ENCODE measurements at regions not wholly inside any gene's neighbourhood (a gene's known extent, or its start where the extent isn't known, plus 50 kb on each side); places are given as distances from the start of the nearest gene placed in this dataset.

DNA sequence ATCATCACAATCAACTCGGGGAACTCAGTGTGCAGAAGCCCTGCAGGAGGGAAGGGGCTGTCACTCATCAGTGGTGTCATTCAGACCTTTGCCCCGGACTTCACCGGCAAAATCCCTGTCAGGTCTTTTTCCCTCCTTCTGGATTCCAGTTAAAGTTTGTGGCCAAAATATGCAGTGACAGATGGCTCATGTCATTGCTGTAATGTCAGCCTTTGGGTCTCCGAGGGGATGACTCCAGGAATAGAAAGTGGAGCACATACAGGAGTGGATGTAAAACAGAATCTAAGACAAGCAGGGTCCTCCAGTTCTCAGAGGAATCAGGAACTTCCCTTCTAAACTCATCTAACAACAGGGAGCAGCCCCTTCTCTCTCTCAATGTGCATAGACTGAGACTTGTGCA is 130.3 kb upstream of the RASSF8 start:
- Histone ChIP-seq H3K9ac (no peak overlapping the region), H4K20me1 (no peaks in the 10 kb centered on the region), H3K9me3 (replicated peaks in 1 of 11) (no peaks in the 10 kb centered on the region), H3K27ac (no peak overlapping the region), H3K27me3 (no peaks in the 10 kb centered on the region), H3K4me3 (no peak overlapping the region), H3K4me1 (no peaks in the 10 kb centered on the region), H3K36me3 (no peaks in the 10 kb centered on the region), H3K4me2 (no peak overlapping the region)
- TF ChIP-seq Cebpa-rat (IDR thresholded peaks at IDR 0.05): no peak

DNA sequence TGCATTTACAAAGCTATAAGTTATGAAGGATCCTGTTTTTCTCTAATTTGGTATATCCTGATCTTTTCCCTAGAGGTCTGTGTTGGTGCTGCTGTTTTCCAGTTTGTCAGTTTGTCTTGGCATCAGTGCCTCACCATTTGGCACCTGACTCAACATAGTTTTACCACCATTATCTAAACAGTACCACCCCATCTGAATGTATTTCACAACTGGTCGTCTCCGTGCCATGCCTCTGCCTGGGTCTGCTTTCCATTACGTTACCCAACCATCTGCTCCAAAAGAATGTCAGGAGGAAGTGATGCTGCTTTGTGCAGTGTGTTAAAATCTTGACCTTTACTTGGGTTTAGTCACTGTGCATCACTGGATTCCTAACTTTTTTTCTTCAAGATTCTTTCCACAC is 129.3 kb upstream of the RASSF8 start:
- Histone ChIP-seq H3K27ac (no peak overlapping the region), H4K20me1 (no peaks in the 10 kb centered on the region), H3K4me2 (no peak overlapping the region), H3K4me1 (no peaks in the 10 kb centered on the region), H3K9ac (no peak overlapping the region), H3K4me3 (no peak overlapping the region), H3K9me3 (replicated peaks in 1 of 11) (no peaks in the 10 kb centered on the region), H3K36me3 (no peaks in the 10 kb centered on the region), H3K27me3 (no peaks in the 10 kb centered on the region)
- no peak for TF ChIP-seq Cebpa-rat (IDR thresholded peaks at IDR 0.05)

DNA sequence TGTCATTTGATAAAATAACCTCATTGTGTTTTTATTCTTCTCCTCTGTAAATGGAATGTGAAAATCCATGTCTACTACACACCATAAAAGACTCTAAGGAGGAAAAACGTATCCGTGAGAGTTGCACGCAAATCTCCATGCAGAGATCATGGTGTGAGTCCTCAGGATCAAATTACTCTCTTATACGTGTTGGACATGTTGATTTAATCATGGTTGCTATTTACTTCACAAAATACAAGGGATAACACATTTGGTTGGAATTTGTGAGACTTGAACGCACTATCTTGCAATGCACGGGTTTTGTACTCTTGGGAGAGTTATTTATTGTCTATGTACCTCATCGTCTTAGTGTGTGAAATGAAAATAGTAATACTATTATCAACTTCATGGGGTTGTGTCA is 128.0 kb upstream of the RASSF8 start:
- Histone ChIP-seq H3K36me3 (no peaks in the 10 kb centered on the region), H3K4me1 (no peaks in the 10 kb centered on the region), H3K4me2 (no peak overlapping the region), H3K9me3 (replicated peaks in 1 of 11) (no peaks in the 10 kb centered on the region), H3K27ac (no peak overlapping the region), H3K27me3 (no peaks in the 10 kb centered on the region), H3K9ac (no peak overlapping the region), H3K4me3 (no peak overlapping the region), H4K20me1 (no peaks in the 10 kb centered on the region)
- TF ChIP-seq Cebpa-rat (IDR thresholded peaks at IDR 0.05): no peak

DNA sequence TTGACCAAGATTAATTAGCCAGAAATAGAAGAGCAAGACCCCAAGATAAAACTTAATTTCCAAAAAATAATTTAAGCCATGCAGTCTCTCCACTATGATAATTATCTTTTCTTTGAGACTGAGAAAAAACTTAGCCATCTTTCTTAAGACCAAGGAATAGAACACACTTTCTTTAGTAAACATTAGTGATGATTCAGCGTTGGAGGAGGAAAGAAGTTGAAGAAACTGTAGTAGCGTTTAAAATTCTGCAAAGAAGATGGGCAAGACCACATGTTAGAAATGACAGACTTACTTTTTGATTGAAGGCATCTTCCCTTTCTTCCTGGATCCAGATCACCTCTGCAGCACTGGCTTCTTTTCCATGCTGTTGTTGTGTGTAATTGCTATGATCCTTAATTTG is 124.8 kb upstream of the RASSF8 start:
- Histone ChIP-seq H3K27ac (no peak overlapping the region), H3K4me2 (no peak overlapping the region), H3K9ac (no peak overlapping the region), H3K36me3 (no peaks in the 10 kb centered on the region), H4K20me1 (no peaks in the 10 kb centered on the region), H3K4me3 (no peak overlapping the region), H3K4me1 (no peaks in the 10 kb centered on the region), H3K27me3 (no peaks in the 10 kb centered on the region), H3K9me3 (replicated peaks in 1 of 11) (no peaks in the 10 kb centered on the region)
- no peak for TF ChIP-seq Cebpa-rat (IDR thresholded peaks at IDR 0.05)

DNA sequence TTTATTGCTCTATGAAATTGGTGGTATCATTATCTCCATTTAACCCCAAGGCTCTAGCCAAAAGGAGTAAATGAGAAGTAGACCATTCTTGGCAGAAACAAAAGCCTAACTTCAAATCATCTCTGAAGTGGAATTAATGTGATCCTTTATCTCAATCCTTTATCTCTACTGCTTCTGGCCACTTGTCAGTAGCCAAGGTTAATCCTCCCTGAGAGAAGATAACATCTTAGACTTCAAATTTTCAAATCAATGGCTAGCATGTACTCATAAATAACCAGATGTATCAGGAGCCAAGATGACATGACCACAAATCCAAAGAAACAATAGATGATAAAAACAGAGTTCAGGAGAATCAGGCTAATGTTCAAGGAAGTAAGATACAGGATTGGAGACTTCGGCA is 123.1 kb upstream of the RASSF8 start:
- TF ChIP-seq Cebpa-rat (IDR thresholded peaks at IDR 0.05): no peak
- Histone ChIP-seq H3K27ac (no peak overlapping the region), H3K4me3 (no peak overlapping the region), H3K4me2 (no peak overlapping the region), H3K27me3 (no peaks in the 10 kb centered on the region), H3K36me3 (no peaks in the 10 kb centered on the region), H3K9ac (no peak overlapping the region), H3K4me1 (no peaks in the 10 kb centered on the region), H3K9me3 (replicated peaks in 1 of 11) (no peaks in the 10 kb centered on the region), H4K20me1 (no peaks in the 10 kb centered on the region)

DNA sequence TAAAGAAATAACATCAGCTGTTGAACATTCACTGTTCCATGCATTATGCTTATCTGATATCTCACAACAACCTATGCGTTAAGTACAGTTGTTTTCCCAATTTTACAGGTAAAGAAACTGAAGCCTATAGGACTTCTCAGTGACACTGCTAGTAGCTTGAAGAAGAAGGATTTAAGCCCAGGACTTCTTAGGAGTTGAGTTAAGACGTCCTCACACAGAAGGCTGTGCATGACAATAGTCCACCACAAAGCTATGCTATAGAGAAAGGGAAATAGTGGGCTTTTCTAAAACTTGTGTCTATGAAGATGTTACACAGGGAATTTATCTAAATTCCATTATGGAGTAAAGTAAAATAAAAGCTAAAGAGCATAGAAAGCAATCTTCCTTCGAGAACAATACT is 120.5 kb upstream of the RASSF8 start:
- TF ChIP-seq Cebpa-rat (IDR thresholded peaks at IDR 0.05): no peak
- H3K36me3 ChIP-seq: no peaks in the 10 kb centered on the region
- no peak overlapping the region for H3K4me2 ChIP-seq
- H4K20me1 ChIP-seq: no peaks in the 10 kb centered on the region
- H3K4me1 ChIP-seq: peaks cover 0 to 3% (median 0%) of the 10 kb centered on the region in 10 experiments; a peak in 2 of 20 replicates
- H3K4me3 ChIP-seq: no peak overlapping the region
- no peaks in the 10 kb centered on the region for H3K9me3 ChIP-seq (replicated peaks in 1 of 11)
- H3K27ac ChIP-seq: no peak overlapping the region
- H3K27me3 ChIP-seq: no peaks in the 10 kb centered on the region
- no peak overlapping the region for H3K9ac ChIP-seq

DNA sequence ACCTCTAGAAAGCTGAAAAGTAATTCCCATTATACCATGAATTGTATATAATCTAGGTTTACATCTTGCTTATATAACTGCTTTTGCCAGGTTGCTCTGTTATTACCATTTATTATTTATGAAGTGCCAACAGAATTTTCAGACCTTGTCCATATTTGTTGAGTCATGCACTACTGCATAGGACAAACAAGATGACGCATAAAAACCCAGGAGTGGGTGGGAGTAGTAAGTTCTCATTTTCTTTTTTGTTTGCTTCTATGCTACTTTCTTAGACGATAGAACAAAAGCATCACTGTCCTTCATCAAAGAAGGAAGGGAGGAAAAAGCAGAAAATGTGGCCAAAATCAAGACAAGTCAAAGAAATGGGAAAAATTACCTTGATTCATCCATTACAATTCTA is 119.0 kb upstream of the RASSF8 start:
- no peak overlapping the region for H3K27ac ChIP-seq
- H3K9ac ChIP-seq: no peak overlapping the region
- H3K4me1 ChIP-seq: peaks cover 0 to 6% (median 0%) of the 10 kb centered on the region in 10 experiments; a peak in 2 of 20 replicates
- H3K27me3 ChIP-seq: no peaks in the 10 kb centered on the region
- TF ChIP-seq Cebpa-rat (IDR thresholded peaks at IDR 0.05): no peak
- no peaks in the 10 kb centered on the region for H4K20me1 ChIP-seq
- no peak overlapping the region for H3K4me2 ChIP-seq
- H3K36me3 ChIP-seq: no peaks in the 10 kb centered on the region
- no peaks in the 10 kb centered on the region for H3K9me3 ChIP-seq (replicated peaks in 1 of 11)
- H3K4me3 ChIP-seq: no peak overlapping the region

DNA sequence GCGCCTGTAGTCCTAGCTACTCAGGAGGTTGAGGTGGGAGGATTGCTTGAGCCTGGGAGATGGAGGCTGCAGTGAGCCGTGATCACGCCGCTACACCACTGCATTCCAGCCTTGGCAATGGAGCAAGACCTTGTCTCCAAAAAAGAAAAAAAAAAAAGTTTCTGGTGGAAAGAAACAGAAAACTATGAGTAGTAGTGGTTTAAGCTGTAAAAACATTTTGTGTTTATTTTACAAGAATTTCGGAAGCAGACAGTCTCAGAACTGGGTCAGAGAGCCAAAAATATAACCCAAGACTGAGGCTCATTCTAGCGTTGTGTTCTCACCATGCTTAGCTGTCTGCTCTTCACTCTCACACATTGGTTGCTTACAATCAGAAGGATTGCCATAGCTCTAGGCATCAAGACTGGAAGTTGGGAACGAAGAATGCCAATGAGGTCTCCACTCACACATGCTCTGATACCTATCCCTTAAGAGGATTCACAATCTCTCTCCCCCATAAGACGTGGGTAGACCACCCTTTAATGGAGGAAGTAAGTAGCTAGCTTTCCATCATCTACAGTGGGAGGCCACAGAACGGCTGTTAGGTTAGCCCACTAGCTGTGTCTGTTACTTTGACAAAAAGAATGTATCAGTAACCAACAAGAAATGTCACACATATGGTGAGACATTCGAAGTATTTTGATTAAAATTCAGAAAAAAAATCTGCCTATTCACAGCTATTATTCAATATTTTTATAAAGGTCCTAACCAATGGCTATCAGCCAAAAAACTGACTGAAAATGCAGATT is 117.6 kb upstream of the RASSF8 start:
- Histone ChIP-seq H3K36me3 (no peaks in the 10 kb centered on the region), H3K4me2 (no peak overlapping the region), H3K27me3 (no peaks in the 10 kb centered on the region)

DNA sequence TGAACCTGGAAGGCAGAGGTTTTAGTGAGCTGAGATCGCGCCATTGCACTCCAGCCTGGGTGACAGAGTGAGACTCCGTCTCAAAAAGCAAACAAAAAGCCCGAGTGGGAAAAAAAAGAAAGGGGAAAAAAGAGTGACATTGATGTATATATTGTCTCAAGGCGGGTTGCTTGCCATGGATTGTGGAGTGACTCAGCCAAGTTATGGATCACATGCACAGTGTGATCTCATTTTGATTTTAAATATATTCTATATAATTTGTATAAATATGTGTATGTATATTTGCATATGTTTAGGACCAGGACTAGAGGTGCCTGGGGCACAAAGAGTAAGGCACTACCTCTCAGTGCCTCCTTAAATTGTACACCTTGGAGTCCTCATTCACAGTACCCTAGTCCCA is 116.2 kb upstream of the RASSF8 start:
- no peak for TF ChIP-seq Cebpa-rat (IDR thresholded peaks at IDR 0.05)

More for the DNA sequence above, 117.6 kb upstream of the RASSF8 start:
- Histone ChIP-seq H3K4me3 (no peak overlapping the region), H3K9me3 (replicated peaks in 1 of 11) (no peaks in the 10 kb centered on the region), H4K20me1 (no peaks in the 10 kb centered on the region), H3K9ac (no peak overlapping the region), H3K27ac (no peak overlapping the region), H3K4me1 (peaks cover 0 to 6% (median 0%) of the 10 kb centered on the region in 10 experiments; a peak in 2 of 20 replicates)
- no peak for TF ChIP-seq Cebpa-rat (IDR thresholded peaks at IDR 0.05)

DNA sequence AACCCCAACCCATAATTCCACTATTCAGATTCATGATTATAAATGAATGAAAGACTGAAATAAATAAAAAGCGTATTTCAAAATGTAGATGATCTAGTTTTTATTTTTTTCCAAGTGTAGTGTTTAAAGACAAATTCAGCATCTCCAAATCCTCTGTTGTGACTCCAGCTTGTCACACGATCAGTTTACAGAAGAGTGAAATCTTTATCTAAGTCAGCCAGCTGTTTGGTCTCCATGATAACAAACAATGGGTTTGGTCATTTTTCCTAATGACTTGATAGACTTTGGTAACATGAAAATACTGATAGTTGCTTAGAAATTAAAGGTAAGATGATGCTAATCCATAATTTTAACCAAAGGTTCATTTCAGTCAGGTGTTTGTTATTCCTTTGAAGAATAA is 114.5 kb upstream of the RASSF8 start:
- no peak overlapping the region for H3K27ac ChIP-seq
- no peak for TF ChIP-seq Cebpa-rat (IDR thresholded peaks at IDR 0.05)
- peaks cover 0 to 6% (median 0%) of the 10 kb centered on the region in 10 experiments; a peak in 2 of 20 replicates for H3K4me1 ChIP-seq

More for the DNA sequence above, 116.2 kb upstream of the RASSF8 start:
- Histone ChIP-seq H3K27ac (no peak overlapping the region), H3K4me1 (peaks cover 0 to 6% (median 0%) of the 10 kb centered on the region in 10 experiments; a peak in 2 of 20 replicates), H3K4me3 (no peak overlapping the region), H3K9ac (no peak overlapping the region), H3K36me3 (no peaks in the 10 kb centered on the region), H4K20me1 (no peaks in the 10 kb centered on the region), H3K4me2 (no peak overlapping the region), H3K27me3 (no peaks in the 10 kb centered on the region), H3K9me3 (replicated peaks in 1 of 11) (no peaks in the 10 kb centered on the region)

More for the DNA sequence above, 114.5 kb upstream of the RASSF8 start:
- no peaks in the 10 kb centered on the region for H3K36me3 ChIP-seq
- H3K4me2 ChIP-seq: no peak overlapping the region
- H3K27me3 ChIP-seq: no peaks in the 10 kb centered on the region
- H3K9me3 ChIP-seq (replicated peaks in 1 of 11): no peaks in the 10 kb centered on the region
- H3K4me3 ChIP-seq: no peak overlapping the region
- no peaks in the 10 kb centered on the region for H4K20me1 ChIP-seq
- H3K9ac ChIP-seq: no peak overlapping the region
